Left renal cortex interstitium (tissue), 4 donors: ENCODE measurements at regions not wholly inside any gene's neighbourhood (a gene's known extent, or its start where the extent isn't known, plus 50 kb on each side); places are given as distances from the start of the nearest gene placed in this dataset.
"Not testable (repeated sequence)": the region's sequence is repeated elsewhere in the genome, so short reads cannot be mapped to it uniquely, and the experiment has no call there.

Experiments
- DNase-seq, 4 donors: peaks; one replicate each; pipeline ENCODE4 v3.0.0-alpha.2; 2013; ENCODE audit warnings: low read depth in 4 of 4, low spot score in 2 of 4, missing footprints in 1 of 4

DNA sequence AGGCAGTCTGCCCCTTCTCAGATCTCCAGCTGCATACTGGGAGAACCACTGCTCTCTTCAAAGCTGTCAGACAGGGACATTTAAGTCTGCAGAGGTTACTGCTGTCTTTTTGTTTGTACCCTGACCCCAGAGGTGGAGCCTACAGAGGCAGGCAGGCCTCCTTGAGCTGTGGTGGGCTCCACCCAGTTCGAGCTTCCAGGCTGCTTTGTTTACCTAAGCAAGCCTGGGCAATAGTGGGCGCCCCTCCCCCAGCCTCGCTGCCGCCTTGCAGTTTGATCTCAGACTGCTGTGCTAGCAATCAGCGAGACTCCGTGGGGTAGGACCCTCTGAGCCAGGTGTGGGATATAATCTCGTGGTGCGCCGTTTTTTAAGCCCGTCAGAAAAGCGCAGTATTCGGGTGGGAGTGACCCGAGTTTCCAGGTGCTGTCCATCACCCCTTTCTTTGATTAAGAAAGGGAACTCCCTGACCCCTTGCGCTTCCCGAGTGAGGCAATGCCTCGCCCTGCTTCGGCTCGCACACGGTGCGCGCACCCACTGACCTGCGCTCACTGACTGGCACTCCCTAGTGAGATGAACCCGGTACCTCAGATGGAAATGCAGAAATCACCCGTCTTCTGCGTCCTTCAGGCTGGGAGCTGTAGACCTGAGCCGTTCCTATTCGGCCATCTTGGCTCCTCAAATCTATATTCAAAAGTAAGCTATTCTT is 224.4 kb downstream of the ZNF326 start:
- not testable (repeated sequence) for DNase-seq

- no peak for DNase-seq
These were observed 216.0 kb downstream of the ZNF326 start for GRCh38 chr1:90210633-90211491.

DNA sequence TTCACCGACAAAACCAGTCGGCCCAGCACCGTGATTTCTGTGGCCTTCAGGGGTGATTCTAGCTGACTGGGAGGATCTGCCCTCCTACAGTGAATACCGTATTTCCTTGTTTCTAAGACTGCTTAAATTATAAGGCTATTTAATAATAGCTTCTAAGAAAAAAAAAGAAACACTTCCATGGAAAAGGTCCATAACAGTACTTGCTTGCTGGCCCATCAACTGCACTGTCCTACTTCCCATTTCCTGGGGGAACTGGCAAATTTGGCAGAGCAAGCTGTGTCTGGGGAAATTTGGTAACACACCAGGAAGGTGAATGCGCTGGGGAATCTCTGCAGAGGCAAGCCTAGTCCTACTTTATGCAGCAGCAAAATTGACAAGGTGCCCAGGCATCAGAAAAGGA is 214.0 kb downstream of the ZNF326 start:
- DNase-seq: no peak

DNA sequence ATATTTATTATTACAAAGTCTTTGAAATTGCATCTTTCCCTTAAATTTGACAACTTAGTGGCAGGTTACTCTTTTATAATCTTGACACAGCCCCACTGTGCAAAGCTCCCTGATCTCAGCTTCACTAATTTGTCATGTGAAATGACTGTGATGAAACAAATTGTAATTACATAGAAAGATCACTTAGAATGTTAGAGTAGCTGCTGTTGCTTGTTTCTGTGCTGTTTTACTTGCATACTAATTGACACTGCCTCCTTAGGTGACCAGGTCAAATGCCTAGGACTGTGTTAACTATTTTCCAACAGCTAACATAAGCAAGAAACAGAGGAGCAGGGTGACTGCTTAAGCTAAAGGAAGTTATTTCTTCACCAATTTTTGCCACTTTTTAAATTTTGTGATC is 211.3 kb downstream of the ZNF326 start:
- no peak for DNase-seq

GRCh38 chr1:90204780-90205179 is 209.9 kb downstream of the ZNF326 start:
- DNase-seq: no peak

GRCh38 chr1:90204023-90204590 is 209.2 kb downstream of the ZNF326 start:
- no peak for DNase-seq

- no peak for DNase-seq
These were observed 206.8 kb downstream of the ZNF326 start for GRCh38 chr1:90201467-90202358.

GRCh38 chr1:90200646-90201205 is 205.8 kb downstream of the ZNF326 start:
- no peak for DNase-seq

- DNase-seq: no peak
These were observed 203.9 kb downstream of the ZNF326 start for GRCh38 chr1:90198616-90199332.

- no peak for DNase-seq
These were observed 198.2 kb downstream of the ZNF326 start for GRCh38 chr1:90193116-90193515.

GRCh38 chr1:90192408-90192807 is 197.5 kb downstream of the ZNF326 start:
- no peak for DNase-seq

- DNase-seq: no peak
These were observed 195.6 kb downstream of the ZNF326 start for GRCh38 chr1:90190523-90190922.

DNA sequence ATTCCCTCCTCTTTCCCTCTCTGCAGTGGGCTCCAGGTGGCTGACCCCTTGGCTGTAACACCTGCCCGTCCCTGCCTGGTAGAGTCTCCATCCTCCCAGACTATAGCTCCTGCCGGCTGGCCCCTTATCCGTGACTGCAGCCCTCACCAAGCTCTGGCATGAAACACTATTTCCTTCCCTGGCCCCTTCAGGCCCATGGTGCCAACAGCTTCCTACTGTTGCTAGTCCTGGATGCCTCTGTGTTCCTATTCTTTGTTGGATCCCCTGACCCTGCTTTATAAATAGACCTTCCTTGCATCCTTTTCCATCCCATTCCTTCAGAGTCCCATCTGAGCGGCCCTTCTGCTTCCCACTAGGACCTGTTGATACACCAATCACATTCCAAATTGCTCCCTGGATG is 195.0 kb downstream of the ZNF326 start:
- DNase-seq: no peak

DNA sequence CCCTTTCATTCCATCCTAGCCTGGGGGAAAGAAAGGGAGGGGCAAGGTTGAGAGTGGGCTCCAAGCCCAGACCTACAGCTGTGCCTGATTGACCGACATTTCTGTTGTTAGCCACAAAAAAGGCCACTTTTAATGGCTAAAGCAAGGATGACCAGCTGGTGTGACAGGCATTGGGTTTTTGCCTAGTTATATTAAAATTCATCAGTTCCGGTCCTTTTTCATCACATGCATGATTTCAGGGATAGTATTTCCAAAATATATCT is 192.3 kb downstream of the ZNF326 start:
- no peak for DNase-seq

- no peak for DNase-seq
These were observed 191.8 kb downstream of the ZNF326 start for GRCh38 chr1:90186506-90187322.

GRCh38 chr1:90176530-90176929 is 181.6 kb downstream of the ZNF326 start:
- DNase-seq: no peak

- DNase-seq: no peak
These were observed 180.7 kb downstream of the ZNF326 start for GRCh38 chr1:90175490-90176167.

- DNase-seq: no peak
These were observed 179.3 kb downstream of the ZNF326 start for GRCh38 chr1:90174246-90174645.

GRCh38 chr1:90162216-90162615 is 167.3 kb downstream of the ZNF326 start:
- no peak for DNase-seq
